Stimulated activated CD4-positive, alpha-beta T cell treated with anti-CD3 and anti-CD28 coated beads, Interleukin-1b, Interleukin-23, amount 100 ng/mL, for 48 hours (primary cell): ENCODE measurements at regions not wholly inside any gene's neighbourhood (a gene's known extent, or its start where the extent isn't known, plus 50 kb on each side); places are given as distances from the start of the nearest gene placed in this dataset.

Source experiments
- DNase-seq: peaks from one replicate; pipeline ENCODE4 v3.0.0-alpha.2; 2020

DNA sequence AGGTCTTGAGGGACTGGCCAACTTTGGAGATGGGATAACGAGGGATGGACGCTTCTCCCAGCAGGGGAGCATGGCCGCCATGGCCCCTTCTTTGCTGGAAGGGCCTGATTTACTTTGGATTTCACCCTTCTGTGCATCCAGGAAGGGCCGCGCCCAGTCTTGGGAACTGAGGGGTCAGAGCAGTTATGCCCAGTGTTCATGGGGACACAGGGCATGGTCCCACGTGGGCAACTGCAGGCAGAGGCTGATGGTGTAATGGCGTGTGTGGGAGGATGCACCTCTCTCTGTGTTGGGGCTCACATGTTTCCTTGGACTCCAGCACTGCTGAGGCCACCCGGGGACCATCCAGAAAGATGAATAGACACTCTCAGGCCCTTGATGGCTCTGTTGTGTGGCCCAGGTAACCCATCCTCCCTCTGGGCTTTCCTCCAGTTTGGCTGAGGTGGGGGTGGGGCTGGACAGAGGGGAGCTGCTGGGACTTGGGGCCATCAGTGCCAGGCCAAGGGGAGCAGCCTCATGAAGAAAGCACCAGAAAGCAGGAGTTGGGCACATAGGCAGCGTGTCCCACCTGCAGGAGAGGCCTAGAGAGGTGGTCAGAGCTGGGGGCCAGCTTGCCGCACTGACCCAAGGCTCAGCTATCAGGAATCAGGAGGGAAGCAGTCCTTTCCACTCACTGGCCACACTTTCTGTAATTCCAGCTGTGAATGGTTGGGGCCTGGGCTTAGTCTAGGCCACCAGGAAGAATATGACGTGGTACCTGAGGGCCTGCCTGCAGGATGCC, 1033.9 kb downstream of the TBC1D22A start:
- DNase-seq = no peak

DNA sequence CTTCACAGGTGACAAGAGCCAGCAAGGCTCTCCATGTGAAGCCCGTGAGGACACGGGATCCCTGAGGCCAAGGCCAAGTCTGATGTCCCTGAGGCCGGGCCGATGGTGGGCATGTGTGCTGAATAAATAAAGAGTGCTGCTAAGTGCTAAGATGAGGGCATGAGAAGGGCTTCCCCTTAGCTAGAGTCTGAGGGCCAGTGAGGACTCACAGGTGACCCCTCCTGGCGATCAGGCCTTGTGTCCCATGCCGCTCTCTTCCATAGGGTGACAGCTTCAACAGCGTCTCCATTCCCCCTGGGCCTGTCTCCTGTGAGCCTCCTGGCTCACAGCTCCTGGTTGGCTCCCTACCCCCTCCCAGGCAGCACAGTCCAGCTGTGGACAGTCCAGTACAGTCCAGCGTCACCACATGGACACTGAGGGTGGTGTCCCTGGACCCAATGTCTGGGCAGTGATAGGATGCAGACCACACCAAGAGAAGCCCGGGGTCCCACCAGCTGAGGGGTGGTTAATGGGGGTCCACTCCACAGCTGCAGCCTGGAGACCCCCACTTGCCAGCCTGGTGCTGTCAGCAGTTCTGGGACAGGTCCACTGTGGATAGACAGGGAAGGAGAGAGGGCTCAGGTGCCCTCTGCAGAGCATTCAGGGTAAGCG, 1033.2 kb downstream of the TBC1D22A start:
- DNase-seq = no peak

DNA sequence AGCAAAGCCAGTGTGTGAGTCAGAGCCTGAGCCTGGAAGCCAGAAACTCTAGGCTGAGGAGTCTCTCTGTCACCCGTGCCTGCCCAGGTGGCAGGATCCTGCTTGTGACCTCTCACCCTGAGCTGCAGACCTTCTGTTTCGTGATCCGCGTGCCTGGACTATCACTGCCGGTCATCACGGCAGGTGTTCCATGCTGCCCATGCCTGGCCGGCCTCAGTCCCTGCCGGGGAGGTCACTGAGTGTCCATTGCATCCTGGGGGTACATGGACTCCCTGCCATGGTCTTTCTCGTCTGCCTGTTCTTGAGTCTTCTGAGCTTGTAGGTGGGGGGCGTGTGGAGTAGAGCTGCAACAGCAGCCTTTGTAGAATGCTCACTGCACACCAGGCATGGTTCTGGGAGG, 1032.4 kb downstream of the TBC1D22A start:
- no peak for DNase-seq

DNA sequence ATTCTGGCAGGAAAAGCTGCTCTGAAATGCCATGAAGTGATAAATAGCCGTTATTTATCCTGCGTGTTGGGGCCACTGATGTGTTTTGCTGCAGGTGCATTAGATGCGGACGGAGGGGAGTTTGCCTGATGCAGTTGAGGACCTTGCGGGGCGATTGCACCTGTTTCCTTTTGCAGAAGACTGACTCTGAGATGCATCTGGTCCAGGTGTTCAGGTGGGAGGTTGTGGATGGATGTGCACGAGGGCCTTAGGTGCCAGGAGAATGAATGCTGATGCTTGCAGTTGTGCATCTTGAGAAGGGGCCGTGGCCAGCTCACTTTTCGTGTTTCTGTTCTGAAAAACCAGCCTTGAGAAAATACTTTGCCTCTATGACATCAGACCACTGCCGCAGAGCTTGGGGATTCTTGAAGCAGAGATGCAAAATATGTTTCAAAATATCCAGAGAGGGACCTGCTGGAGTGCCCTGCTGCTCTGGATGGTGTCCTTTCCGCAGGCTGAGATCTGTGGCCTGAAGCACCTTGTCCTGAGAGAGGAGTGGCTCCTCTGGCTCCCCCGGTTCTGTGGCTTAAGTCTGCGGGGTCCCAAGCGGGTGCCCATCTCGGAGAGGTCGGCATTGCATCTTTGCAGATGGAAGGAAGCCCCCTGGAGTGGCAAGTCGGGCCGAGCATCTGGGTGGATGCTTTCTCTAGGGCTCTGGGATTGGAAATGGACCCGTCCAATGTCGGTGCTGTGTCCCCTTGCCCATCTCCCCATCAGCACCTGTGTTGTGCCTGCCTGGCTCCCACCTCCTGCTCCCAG, 1031.1 kb downstream of the TBC1D22A start:
- no peak for DNase-seq

DNA sequence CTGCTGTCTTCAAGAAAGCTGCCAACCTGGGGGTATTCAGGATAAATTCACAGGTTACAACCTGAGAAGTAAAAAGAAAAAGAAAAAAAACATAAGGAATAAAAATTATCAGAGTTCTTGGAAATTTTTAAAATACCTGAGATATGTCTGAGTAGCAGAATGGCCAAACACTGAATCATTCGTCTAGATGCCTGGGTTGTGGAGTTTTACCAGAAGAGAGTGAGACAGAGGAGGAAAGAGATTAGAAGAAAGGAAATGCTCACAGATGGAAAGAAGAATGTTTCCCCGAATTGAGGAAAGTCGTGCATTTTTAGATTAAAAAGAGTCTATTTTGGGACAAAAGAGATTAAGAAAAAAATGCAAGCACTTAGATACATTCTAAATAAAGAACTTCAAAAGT, 1026.7 kb downstream of the TBC1D22A start:
- DNase-seq = no peak

DNA sequence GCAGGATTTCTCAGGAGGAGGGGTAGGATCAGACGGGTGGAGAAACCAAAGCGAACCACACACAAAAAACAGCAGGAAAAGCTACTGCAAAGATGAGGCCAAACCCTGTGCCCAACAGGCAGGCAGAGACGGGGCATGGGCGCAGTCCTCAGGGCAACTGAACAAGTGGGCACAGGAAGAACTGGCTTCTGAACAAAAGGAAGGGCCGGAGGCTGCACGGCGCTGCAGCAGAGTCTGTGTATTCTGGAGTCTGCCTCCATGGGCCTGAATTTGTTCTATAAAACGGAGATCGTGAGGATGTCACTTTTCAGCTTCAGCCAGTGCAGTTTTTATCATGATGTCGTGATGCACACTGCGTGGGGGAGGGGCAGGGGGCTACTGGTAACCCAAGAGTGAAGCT, 1026.0 kb downstream of the TBC1D22A start:
- no peak for DNase-seq

DNA sequence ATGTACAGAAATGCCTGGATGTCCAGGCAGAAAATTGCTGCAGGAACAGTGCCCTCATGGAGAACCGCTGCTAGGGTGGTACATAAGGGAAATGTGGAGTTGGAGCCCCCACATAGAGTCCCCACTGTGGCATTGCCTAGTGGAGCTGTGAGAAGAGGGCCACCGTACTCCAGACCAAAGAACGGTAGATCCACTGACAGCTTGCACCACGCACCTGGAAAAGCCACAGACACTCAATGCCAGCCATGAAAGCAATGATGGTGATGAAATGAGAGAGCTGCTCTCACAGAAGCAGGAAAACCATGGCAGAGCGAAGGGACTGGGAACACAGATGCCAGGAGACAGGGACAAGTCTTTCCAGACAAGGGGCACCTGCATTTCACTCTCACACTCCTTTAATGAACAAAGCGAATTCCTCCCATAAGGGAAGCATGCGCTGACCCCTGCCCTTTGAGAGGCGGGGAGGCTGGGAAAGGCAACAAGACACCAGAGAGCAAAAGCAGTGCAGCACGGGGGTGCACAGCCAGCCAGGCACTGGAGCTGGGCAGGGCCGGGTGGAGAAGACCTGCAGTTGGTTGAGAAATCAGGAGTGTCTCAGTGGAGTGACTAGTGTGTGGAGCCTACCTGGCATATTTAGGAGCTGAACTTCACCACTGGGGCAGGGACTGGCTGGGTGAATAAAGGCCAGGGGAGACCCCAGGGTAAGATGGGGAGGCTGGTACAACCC, 1025.2 kb downstream of the TBC1D22A start:
- DNase-seq = no peak

DNA sequence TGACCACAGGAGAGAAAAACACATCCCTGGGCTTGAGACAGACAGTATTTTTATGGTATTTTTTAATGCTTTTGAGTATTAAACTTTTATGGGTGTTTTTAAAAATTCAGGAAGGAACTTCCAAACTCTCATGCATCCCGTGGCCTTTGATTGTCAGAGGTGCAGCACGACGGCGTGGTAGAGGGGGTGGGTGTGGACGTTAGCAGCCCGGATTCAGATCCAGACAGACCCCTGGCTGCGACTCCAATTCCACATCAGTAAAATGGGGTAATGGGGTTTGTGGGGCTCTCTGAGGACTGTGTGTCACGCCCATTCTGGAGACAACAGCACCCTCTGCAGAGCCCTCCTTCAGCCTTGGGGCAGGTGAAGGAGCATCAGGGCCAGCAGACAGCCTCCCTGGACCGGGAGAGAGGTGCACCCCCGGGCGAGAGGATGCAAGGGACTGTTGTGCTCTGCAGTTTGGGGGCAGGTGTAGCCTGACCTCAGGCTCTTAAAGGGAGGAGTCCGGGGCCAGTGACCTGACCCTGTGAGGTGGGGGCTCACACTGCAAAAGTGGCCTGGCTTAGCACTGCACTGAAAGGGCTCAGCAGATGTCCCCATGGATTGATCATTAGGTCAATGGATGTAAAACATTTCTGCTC, 1024.3 kb downstream of the TBC1D22A start:
- no peak for DNase-seq

DNA sequence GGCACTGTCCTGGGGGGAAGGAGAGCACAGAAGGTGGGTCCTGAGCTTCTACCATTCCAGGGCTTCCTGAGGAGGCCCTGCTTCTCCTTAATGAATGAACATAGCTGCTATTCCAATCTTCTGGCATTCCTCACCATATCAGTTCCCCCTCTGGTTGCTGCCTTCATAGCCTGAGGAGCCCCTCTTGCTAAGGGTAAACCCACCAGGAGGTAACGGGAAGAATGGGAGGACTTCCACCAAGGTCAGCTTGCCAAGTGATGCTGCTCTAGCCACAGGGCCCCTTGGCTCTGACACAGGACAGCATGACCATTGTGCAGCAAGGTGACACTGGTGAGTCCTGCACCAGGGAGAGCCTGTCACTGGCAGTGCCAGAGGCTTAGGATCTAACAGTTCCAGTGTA, 1022.5 kb downstream of the TBC1D22A start:
- no peak for DNase-seq

DNA sequence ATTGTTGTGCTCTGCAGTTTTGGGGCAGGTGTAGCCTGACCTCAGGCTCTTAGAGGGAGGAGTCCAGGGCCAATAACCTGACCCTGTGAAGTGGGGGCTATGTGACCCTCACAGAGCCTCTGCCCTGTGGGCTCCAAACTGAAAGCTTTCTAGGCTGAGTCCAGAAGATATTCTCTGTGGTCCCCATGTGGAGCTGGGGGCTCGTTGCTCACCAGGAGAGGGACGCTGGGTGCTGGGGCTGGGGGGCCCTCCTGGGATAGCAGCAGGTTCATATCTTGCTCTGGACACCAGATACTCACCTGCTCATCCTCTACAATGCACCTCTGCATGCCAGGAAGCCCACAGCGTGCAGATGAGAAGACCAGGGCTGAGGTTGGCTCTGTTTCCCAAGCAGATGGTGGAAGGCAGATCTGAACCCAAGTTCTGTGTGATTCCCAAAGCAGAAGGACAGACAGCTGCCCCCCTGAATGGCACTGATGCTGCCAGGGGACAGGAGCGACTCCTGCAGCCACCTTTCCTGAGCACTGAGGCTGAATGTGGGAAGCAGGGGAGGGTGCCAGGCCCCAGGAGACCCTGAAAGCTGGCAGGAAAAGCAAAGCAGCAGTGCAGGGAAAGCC, 1022.0 kb downstream of the TBC1D22A start:
- no peak for DNase-seq

DNA sequence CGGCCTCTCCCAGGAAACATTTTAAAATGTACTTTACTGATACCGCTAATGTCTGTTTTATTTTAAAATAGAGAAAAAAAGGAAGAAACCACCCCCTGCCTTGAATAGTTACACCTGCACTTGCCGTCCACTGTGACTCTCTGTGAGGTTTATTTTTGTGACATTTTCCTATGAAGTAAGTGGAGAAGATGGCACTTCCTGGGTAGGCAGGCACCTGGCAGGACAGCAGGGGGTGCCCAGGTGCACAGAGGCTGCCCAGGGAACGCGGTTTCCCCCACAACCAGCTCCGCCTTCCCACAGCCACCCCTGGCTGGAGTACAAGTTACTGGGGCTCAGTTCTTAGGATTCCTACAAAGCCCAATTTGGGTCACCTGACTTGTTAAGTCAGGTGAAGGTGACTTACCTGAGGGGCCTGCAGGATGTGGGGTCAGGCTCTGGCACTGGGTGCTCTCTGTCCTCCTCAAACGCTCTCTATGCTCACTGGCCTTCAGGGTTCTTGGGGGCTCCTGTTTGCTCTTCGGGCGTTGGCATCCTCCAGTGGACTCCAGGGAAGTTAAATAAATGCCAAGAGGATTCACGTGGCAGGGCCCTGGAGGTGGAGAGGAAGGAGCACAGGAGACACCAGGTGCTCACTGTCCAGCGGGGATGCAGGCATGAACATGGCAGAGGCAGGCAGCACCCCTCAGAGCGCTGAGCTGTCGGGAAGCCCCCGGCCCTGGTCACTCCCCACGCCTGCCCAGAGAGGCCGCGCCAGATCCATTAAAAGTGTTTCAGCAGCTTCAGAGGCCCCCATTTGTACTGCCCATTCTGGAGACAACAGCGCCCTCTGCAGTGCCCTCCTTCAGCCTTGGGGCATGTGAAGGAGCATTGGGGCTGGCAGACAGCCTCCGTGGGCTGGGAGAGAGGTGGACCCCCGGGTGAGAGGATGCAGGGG, 1021.2 kb downstream of the TBC1D22A start:
- DNase-seq = no peak

DNA sequence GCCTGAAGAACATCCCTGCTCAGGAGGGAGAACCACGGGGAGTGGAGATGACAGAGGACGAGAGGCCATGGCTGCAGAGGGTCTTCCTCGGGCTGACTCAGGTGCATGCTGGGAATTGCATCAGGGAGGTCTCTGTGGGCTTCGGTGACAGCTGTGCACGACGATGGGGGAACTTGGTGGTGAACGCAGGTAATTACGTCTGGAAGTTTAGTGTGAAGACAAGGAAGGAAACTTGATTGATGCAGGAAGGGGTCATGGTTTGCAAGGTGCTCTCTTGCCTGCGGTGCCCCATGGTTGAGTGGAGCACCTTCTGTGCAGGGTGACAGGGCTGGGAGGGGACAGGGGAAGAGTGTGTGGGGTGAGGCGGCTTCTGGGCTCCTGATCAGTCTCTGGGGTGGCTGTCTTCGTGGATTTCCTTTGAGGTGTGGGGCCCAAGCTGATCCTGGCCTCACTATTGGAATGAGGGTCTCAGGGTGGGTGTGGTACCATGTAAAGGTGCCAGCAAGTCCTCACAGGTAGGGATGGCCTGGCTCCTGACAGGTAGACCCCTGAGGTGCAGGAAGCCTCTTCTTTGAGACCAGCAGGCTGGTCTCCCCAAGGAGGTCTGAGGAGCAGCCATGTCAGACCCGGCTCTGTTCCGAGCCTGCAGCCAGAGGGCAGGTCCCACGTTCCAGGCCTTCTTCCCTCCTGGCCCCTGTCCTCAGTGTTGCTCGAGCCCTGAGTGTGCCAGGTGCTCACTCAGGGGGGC, 1020.1 kb downstream of the TBC1D22A start:
- DNase-seq = no peak

DNA sequence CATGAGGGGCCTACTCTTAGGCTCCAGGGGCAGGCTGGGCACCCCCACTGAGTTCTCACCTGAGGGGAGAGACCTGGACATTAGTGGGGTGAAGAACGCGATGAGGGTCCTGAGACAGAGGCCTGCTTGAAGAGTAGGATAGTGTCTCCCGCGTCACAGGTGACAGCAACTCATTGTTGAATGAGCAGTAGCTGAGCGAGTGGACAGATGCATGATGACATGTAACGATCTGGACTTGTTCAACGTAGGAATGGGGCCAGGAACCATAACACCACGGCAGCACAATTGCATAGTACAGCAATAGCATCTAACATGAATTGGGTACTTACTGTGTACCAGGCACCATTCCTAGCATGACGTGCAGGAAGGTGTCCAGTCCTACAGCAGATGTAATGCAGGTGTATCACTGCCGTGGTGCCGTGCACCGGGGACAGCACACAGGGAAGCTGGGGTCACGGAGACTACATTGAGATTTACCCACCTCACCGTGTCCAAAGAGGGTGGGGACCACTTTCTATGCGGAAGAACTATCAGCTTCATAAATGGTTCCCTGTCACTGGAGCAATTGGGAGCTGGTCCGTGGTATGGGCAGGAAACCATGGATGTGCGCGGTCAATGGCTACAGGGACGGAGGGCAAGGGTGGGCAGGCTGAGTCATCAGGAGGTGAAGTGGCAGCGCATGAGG, 1019.1 kb downstream of the TBC1D22A start:
- DNase-seq = no peak

DNA sequence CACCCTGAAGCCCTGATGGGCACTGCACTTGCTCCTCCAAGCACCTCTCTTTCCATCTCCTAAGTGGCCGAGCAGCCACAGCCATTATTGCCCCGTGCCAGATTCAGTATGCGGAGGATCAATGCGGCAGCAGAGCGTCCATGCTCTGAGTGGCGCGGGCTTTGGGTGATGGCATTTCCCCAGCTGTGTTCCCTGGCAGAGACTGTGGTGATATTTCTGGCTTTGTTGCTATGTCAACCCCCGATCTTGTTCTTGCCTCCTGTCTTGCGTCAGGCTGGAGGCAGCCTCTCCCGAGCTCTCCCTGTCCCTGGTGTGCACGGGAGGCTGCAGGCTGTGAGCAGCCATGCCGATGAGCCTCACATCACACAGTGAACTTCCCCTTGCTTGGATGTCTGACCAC, 1018.6 kb downstream of the TBC1D22A start:
- no peak for DNase-seq

DNA sequence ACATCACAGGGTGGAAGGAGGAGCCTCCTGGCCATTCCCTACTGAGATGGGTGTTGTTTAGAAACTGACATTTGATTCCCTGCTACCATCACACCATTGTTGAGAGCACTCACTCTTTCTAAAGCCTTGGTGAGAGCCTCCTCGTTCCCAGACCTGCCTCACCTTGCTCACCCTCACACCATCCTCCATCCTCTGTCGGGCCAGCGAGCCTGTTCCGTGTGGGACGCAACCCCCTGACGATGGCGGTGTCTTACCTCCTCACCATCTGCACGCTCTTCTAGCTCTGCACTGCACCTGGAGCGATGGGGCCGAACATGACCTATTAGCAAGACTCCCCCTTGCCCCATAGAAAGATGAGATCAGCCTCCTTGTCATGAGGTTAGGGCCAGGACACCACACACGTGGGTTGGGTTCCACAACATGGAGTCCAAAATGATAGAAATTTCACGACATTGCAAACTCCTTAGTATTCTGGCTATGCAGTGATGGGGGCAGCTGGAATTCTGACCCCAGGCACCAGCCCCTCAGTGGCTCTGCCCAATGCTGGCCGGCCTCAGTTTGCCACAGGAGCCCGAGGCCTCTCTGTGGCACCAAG, 1017.9 kb downstream of the TBC1D22A start:
- no peak for DNase-seq

DNA sequence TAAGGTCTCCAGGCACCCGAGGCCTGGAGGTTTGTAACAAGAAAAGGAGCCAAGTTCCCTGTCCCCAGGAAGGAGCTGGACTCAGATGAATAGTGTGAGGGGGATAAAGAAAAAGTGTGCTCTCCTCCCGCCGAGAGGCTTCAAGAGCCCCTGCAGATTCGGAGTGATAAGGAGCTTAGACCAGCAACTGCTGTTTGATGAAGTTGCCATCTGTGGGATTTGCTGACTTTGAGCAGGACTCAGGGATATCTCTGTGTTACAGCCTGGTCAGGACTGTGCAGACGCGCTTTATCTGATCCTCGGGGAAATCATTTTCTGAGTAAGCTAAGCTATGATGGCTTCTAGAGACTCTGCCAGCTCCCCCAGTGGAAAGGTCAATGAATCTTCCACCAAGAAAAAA, 1017.0 kb downstream of the TBC1D22A start:
- no peak for DNase-seq

DNA sequence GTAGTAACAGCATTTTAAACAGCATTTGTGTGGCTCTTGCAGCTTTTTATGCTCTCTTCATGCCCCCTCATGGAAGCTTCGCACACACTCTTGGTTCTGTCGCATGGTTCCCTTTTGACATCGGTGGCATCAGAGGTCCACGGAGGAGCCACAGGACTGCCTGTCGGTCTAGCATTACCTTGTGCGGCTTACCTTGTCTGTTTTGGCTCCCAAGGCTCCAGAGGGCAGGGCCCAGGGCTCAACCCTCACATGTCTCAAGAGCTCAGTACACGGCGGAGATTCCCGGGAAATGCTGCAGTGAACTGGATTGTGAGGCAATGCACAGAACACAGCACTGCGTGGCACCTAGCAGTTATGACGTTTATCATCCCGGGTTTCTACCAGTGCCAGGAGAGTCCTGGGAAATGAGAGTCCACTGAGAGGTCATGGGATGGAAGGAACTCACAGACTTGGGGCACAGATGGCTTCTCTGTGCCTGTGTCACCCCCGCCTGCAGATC, 1015.8 kb downstream of the TBC1D22A start:
- DNase-seq = no peak

DNA sequence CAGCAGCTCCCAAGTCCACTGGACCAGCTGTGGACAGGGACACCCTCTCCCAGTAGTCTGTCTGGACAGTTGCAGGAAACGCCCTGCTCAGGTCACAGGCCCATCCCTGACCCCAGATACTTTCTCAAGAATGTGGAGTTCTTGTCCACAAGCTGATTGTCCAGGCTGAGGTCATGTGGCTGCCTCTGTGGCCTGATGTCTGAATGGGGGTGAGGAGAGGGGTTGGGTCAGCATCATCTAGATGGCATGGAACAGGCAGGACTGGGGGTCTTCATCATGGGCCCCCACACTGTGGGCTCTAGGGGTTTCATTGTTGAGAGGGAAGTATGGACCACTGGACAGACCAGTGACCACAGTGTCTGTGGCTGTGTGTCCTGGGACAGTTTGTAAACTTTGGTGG, 1015.0 kb downstream of the TBC1D22A start:
- no peak for DNase-seq

DNA sequence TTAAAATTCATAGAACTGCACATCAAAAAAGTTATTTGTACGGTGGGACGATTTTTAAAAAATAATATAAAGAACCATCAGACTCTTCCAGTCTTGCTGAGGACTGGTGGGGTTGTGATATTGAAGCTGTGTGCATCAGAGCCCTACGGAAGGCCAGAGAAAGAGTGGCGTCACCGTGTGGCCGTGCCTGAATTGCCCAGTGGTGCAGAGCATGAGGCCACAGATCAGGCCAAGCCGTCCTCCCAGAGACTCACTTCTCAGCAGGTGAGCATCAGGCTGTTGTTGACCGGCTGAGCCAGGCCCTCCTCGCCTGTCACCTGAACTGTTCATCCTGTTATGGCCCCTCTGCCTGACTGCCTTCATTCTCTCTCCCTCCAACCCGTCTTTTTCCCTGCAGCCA, 1013.9 kb downstream of the TBC1D22A start:
- DNase-seq = no peak
